ENCODE measurements at regions not wholly inside any gene's neighbourhood (a gene's known extent, or its start where the extent isn't known, plus 50 kb on each side); places are given as distances from the start of the nearest gene placed in this dataset.
"Not testable (repeated sequence)": the region's sequence is repeated elsewhere in the genome, so short reads cannot be mapped to it uniquely, and the experiment has no call there.

GRCh38 chr3:87564438-87564837, 288.1 kb upstream of the POU1F1 start:
- FAIRE-seq: no peak

GRCh38 chr3:87563712-87564111, 287.3 kb upstream of the POU1F1 start:
- no peak for FAIRE-seq

GRCh38 chr3:87558492-87558891, 282.1 kb upstream of the POU1F1 start:
- FAIRE-seq: no peak

GRCh38 chr3:87555290-87555689, 278.9 kb upstream of the POU1F1 start:
- FAIRE-seq: no peak

- FAIRE-seq: no peak
These were observed 276.7 kb upstream of the POU1F1 start for GRCh38 chr3:87553058-87553457.

GRCh38 chr3:87550892-87551291, 274.5 kb upstream of the POU1F1 start:
- FAIRE-seq: no peak

- no peak for FAIRE-seq
These were observed 272.8 kb upstream of the POU1F1 start for GRCh38 chr3:87549208-87549607.

- no peak for FAIRE-seq
These were observed 271.9 kb upstream of the POU1F1 start for GRCh38 chr3:87548271-87548670.

GRCh38 chr3:87546216-87546615, 269.8 kb upstream of the POU1F1 start:
- no peak for FAIRE-seq

- not testable (repeated sequence) for FAIRE-seq
These were observed 267.0 kb upstream of the POU1F1 start for GRCh38 chr3:87543408-87543807.

- no peak for FAIRE-seq
These were observed 265.3 kb upstream of the POU1F1 start for GRCh38 chr3:87541723-87542122.

- FAIRE-seq: not testable (repeated sequence)
These were observed 262.3 kb upstream of the POU1F1 start for GRCh38 chr3:87538722-87539121.

- no peak for FAIRE-seq
These were observed 233.0 kb upstream of the POU1F1 start for GRCh38 chr3:87509401-87509800.

GRCh38 chr3:87508921-87509320, 232.5 kb upstream of the POU1F1 start:
- FAIRE-seq: no peak

GRCh38 chr3:87507753-87508152, 231.4 kb upstream of the POU1F1 start:
- FAIRE-seq: no peak

GRCh38 chr3:87503900-87504498, 227.6 kb upstream of the POU1F1 start:
- peak; percentile 47 for FAIRE-seq

- FAIRE-seq: no peak
These were observed 224.7 kb upstream of the POU1F1 start for GRCh38 chr3:87501076-87501475.

- FAIRE-seq: no peak
These were observed 222.1 kb upstream of the POU1F1 start for GRCh38 chr3:87498358-87499080.

- FAIRE-seq: no peak
These were observed 219.6 kb upstream of the POU1F1 start for GRCh38 chr3:87495938-87496337.

- no peak for FAIRE-seq
These were observed 217.9 kb upstream of the POU1F1 start for GRCh38 chr3:87494264-87494663.

- FAIRE-seq: no peak
These were observed 215.5 kb upstream of the POU1F1 start for GRCh38 chr3:87491843-87492242.

GRCh38 chr3:87489892-87490291, 213.5 kb upstream of the POU1F1 start:
- FAIRE-seq: no peak

- no peak for FAIRE-seq
These were observed 212.4 kb upstream of the POU1F1 start for GRCh38 chr3:87488765-87489164.

GRCh38 chr3:87486635-87487034, 210.3 kb upstream of the POU1F1 start:
- not testable (repeated sequence) for FAIRE-seq

GRCh38 chr3:87486115-87486514, 209.7 kb upstream of the POU1F1 start:
- no peak for FAIRE-seq
